ENCODE measurements at regions not wholly inside any gene's neighbourhood (a gene's known extent, or its start where the extent isn't known, plus 50 kb on each side); places are given as distances from the start of the nearest gene placed in this dataset.

DNA sequence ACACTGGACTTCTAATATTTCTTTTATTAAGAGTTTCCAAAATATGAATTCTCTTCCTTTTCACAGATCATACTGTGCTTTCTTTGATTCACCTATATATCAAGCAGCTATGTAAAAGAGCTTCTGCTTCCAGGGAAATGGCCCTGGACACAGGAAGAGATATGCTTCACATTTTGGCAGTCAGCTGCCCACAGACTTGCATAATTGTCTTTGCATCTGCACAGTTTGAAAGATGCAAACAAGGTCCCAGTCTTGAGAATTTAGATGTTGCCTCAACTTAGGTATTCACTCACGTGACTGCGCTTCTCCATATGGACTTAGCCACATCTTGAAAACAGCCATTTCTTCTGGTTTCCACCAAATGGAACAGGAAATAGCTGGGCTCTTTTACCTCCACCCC lies 92.3 kb upstream of the POU2AF2 start:
- no peaks in the 10 kb centered on the region for H3K27me3 ChIP-seq (ENCODE audit: control insufficient read depth in 3 of 3, insufficient read depth in 3 of 3, low read length in 3 of 3)
- no peak overlapping the region for H3K27ac ChIP-seq (ENCODE audit: low read depth, low read length)
- no peaks in the 10 kb centered on the region for H3K4me1 ChIP-seq (ENCODE audit: control insufficient read depth in 3 of 3, insufficient read depth in 3 of 3, low read length in 3 of 3)

GRCh38 chr11:111148953-111149352 lies 96.6 kb upstream of the POU2AF2 start:
- Histone ChIP-seq H3K36me3 (ENCODE audit: control insufficient read depth in 3 of 3, insufficient read depth in 3 of 3, low read length in 3 of 3) (no peaks in the 10 kb centered on the region), H3K4me1 (ENCODE audit: control insufficient read depth in 3 of 3, insufficient read depth in 3 of 3, low read length in 3 of 3) (no peaks in the 10 kb centered on the region), H3K27ac (ENCODE audit: low read depth, low read length) (no peak overlapping the region), H3K9me3 (ENCODE audit: control insufficient read depth in 3 of 3, low read length in 3 of 3) (no peaks in the 10 kb centered on the region), H3K4me3 (ENCODE audit: low read length in 3 of 3) (no peak overlapping the region), H3K9ac (ENCODE audit: low read depth in 1 of 3, low read length in 3 of 3) (no peak overlapping the region), H3K27me3 (ENCODE audit: control insufficient read depth in 3 of 3, insufficient read depth in 3 of 3, low read length in 3 of 3) (no peaks in the 10 kb centered on the region)

More for the DNA sequence above, 92.3 kb upstream of the POU2AF2 start:
- Histone ChIP-seq H3K9ac (ENCODE audit: low read depth in 1 of 3, low read length in 3 of 3) (no peak overlapping the region), H3K9me3 (ENCODE audit: control insufficient read depth in 3 of 3, low read length in 3 of 3) (no peaks in the 10 kb centered on the region), H3K4me3 (ENCODE audit: low read length in 3 of 3) (no peak overlapping the region), H3K36me3 (ENCODE audit: control insufficient read depth in 3 of 3, insufficient read depth in 3 of 3, low read length in 3 of 3) (no peaks in the 10 kb centered on the region)

DNA sequence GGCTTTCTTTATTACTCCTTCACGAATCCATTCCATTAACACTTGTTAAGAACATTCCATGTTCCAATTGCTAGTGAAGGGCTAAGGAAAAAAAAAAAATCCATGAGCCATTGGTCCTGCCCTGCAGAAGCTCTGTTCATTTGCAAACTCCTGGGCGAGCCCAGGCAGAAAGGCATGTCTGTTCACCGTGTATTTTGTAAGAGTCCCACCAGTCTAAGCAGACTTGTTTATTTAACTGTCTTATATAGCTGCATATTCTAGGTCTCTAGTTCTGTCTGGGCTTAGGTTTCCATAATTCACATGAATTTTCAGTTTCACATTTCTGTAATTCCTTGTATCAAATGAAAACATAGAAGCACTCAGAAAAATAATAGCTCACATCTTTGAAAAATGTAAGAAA lies 97.4 kb upstream of the POU2AF2 start:
- H3K9ac ChIP-seq (ENCODE audit: low read depth in 1 of 3, low read length in 3 of 3) = no peak overlapping the region
- H3K4me3 ChIP-seq (ENCODE audit: low read length in 3 of 3) = no peak overlapping the region
- H3K27me3 ChIP-seq (ENCODE audit: control insufficient read depth in 3 of 3, insufficient read depth in 3 of 3, low read length in 3 of 3) = no peaks in the 10 kb centered on the region
- H3K27ac ChIP-seq (ENCODE audit: low read depth, low read length) = no peak overlapping the region
- no peaks in the 10 kb centered on the region for H3K36me3 ChIP-seq (ENCODE audit: control insufficient read depth in 3 of 3, insufficient read depth in 3 of 3, low read length in 3 of 3)
- no peaks in the 10 kb centered on the region for H3K9me3 ChIP-seq (ENCODE audit: control insufficient read depth in 3 of 3, low read length in 3 of 3)
- H3K4me1 ChIP-seq (ENCODE audit: control insufficient read depth in 3 of 3, insufficient read depth in 3 of 3, low read length in 3 of 3) = no peaks in the 10 kb centered on the region

- no peak overlapping the region for H3K27ac ChIP-seq (ENCODE audit: low read depth, low read length)
- H3K9me3 ChIP-seq (ENCODE audit: control insufficient read depth in 3 of 3, low read length in 3 of 3) = no peaks in the 10 kb centered on the region
- H3K4me1 ChIP-seq (ENCODE audit: control insufficient read depth in 3 of 3, insufficient read depth in 3 of 3, low read length in 3 of 3) = no peaks in the 10 kb centered on the region
- no peak overlapping the region for H3K9ac ChIP-seq (ENCODE audit: low read depth in 1 of 3, low read length in 3 of 3)
- no peaks in the 10 kb centered on the region for H3K27me3 ChIP-seq (ENCODE audit: control insufficient read depth in 3 of 3, insufficient read depth in 3 of 3, low read length in 3 of 3)
- H3K4me3 ChIP-seq (ENCODE audit: low read length in 3 of 3) = no peak overlapping the region
- H3K36me3 ChIP-seq (ENCODE audit: control insufficient read depth in 3 of 3, insufficient read depth in 3 of 3, low read length in 3 of 3) = no peaks in the 10 kb centered on the region
These were observed 107.7 kb upstream of the POU2AF2 start for GRCh38 chr11:111137846-111138245.

DNA sequence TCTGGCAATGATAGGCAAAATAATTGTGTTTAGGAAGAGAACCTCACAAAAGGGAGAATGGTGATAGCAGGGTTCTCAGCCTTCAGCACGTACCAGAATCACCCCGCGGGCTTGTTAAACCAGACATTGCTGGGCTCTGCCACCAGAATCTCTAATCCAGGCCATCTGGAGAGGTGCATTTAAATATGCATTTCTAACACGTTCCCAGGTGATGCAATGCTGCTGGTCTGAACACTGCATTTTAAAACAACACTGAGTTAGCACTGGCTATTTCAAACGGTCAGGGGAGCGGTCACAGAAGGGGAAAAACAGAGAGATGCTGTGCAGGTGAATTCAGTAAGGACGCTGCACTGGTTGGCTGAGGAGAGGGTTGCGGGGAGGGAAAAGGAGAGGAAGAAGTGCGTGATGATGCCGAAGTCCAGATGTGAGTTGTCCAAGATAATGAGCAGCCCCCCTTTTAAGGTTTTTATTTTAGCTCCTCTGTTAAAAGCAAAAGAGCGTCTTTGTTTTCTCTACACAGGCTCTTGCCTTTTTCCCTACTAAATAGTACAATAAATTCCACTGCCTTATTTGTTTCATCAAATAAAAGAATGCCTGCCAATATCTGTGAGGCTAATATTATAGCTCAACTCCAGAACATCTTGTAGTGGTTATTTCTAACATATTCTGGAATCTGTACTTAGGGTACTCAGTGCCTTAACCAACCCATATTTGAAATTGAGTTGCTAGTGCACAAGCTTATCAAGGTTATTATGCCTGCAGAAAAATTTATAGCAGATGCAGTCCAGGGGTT lies 109.6 kb upstream of the POU2AF2 start:
- no peaks in the 10 kb centered on the region for H3K9me3 ChIP-seq (ENCODE audit: control insufficient read depth in 3 of 3, low read length in 3 of 3)
- no peak overlapping the region for H3K4me3 ChIP-seq (ENCODE audit: low read length in 3 of 3)
- H3K4me1 ChIP-seq (ENCODE audit: control insufficient read depth in 3 of 3, insufficient read depth in 3 of 3, low read length in 3 of 3) = no peaks in the 10 kb centered on the region
- no peaks in the 10 kb centered on the region for H3K27me3 ChIP-seq (ENCODE audit: control insufficient read depth in 3 of 3, insufficient read depth in 3 of 3, low read length in 3 of 3)
- H3K36me3 ChIP-seq (ENCODE audit: control insufficient read depth in 3 of 3, insufficient read depth in 3 of 3, low read length in 3 of 3) = no peaks in the 10 kb centered on the region
- no peak overlapping the region for H3K27ac ChIP-seq (ENCODE audit: low read depth, low read length)
- no peak overlapping the region for H3K9ac ChIP-seq (ENCODE audit: low read depth in 1 of 3, low read length in 3 of 3)

GRCh38 chr11:111135101-111135500 lies 110.4 kb upstream of the POU2AF2 start:
- Histone ChIP-seq H3K9me3 (ENCODE audit: control insufficient read depth in 3 of 3, low read length in 3 of 3) (no peaks in the 10 kb centered on the region), H3K4me1 (ENCODE audit: control insufficient read depth in 3 of 3, insufficient read depth in 3 of 3, low read length in 3 of 3) (no peaks in the 10 kb centered on the region), H3K27ac (ENCODE audit: low read depth, low read length) (no peak overlapping the region), H3K4me3 (ENCODE audit: low read length in 3 of 3) (no peak overlapping the region), H3K9ac (ENCODE audit: low read depth in 1 of 3, low read length in 3 of 3) (no peak overlapping the region), H3K36me3 (ENCODE audit: control insufficient read depth in 3 of 3, insufficient read depth in 3 of 3, low read length in 3 of 3) (no peaks in the 10 kb centered on the region), H3K27me3 (ENCODE audit: control insufficient read depth in 3 of 3, insufficient read depth in 3 of 3, low read length in 3 of 3) (no peaks in the 10 kb centered on the region)

- no peak overlapping the region for H3K27ac ChIP-seq (ENCODE audit: low read depth, low read length)
- no peaks in the 10 kb centered on the region for H3K36me3 ChIP-seq (ENCODE audit: control insufficient read depth in 3 of 3, insufficient read depth in 3 of 3, low read length in 3 of 3)
- no peak overlapping the region for H3K9ac ChIP-seq (ENCODE audit: low read depth in 1 of 3, low read length in 3 of 3)
- H3K4me1 ChIP-seq (ENCODE audit: control insufficient read depth in 3 of 3, insufficient read depth in 3 of 3, low read length in 3 of 3) = peaks cover 0 to 9% (median 3%) of the 10 kb centered on the region in 3 donors
- no peak overlapping the region for H3K4me3 ChIP-seq (ENCODE audit: low read length in 3 of 3)
- no peaks in the 10 kb centered on the region for H3K9me3 ChIP-seq (ENCODE audit: control insufficient read depth in 3 of 3, low read length in 3 of 3)
- no peaks in the 10 kb centered on the region for H3K27me3 ChIP-seq (ENCODE audit: control insufficient read depth in 3 of 3, insufficient read depth in 3 of 3, low read length in 3 of 3)
These were observed 117.3 kb upstream of the POU2AF2 start for GRCh38 chr11:111128076-111128870.

GRCh38 chr11:111124724-111125123 lies 120.8 kb upstream of the POU2AF2 start:
- Histone ChIP-seq H3K27me3 (ENCODE audit: control insufficient read depth in 3 of 3, insufficient read depth in 3 of 3, low read length in 3 of 3) (no peaks in the 10 kb centered on the region), H3K27ac (ENCODE audit: low read depth, low read length) (no peak overlapping the region), H3K4me3 (ENCODE audit: low read length in 3 of 3) (no peak overlapping the region), H3K9me3 (ENCODE audit: control insufficient read depth in 3 of 3, low read length in 3 of 3) (no peaks in the 10 kb centered on the region), H3K36me3 (ENCODE audit: control insufficient read depth in 3 of 3, insufficient read depth in 3 of 3, low read length in 3 of 3) (no peaks in the 10 kb centered on the region), H3K4me1 (ENCODE audit: control insufficient read depth in 3 of 3, insufficient read depth in 3 of 3, low read length in 3 of 3) (peaks cover 0 to 13% (median 3%) of the 10 kb centered on the region in 3 donors), H3K9ac (ENCODE audit: low read depth in 1 of 3, low read length in 3 of 3) (no peak overlapping the region)

DNA sequence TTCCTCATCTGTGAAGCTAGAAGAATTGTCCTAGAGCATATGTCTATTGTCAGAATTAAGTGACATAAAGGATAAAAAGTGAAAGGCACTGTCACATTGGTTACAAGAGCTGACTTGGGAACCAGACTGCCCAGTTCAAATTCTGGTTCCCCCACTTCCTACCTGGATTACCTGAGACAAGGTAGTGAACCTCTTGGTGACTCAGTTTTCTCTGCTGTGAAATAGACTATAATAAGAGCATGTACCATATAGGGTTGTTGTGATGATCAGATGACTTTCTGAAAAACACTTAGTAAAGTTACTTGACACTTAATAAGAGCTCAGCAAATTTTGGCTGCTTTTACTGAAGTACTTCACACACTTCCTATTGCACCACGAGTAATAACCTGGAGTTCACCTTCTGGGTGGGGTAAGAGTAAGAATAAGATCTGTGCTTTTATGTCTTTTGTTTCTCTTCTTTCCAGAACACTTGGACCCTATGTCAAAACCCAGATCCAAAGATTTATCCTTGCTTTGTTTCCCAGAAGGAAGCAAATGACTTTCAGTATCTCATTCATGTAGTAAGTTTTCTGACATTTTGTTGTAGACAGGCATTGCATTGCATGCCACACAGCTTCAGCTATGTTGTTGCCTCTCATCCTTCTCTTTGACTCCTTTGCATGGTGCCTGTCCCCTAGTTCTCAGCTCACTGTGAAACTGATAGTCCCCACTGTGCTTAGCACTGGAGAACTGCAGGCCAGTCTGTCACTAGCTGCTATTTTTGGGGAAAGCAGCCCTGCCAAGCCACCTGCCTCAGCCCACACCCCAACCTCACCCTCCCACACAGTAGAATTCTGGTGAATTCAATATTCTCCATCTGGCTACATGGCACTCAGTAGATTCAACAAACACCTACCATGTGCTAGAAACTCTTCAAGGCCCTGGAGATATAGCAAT lies 121.8 kb upstream of the POU2AF2 start:
- H3K4me1 ChIP-seq (ENCODE audit: control insufficient read depth in 3 of 3, insufficient read depth in 3 of 3, low read length in 3 of 3) = peaks cover 0 to 13% (median 3%) of the 10 kb centered on the region in 3 donors
- H3K36me3 ChIP-seq (ENCODE audit: control insufficient read depth in 3 of 3, insufficient read depth in 3 of 3, low read length in 3 of 3) = no peaks in the 10 kb centered on the region
- no peaks in the 10 kb centered on the region for H3K27me3 ChIP-seq (ENCODE audit: control insufficient read depth in 3 of 3, insufficient read depth in 3 of 3, low read length in 3 of 3)
- no peaks in the 10 kb centered on the region for H3K9me3 ChIP-seq (ENCODE audit: control insufficient read depth in 3 of 3, low read length in 3 of 3)
- no peak overlapping the region for H3K4me3 ChIP-seq (ENCODE audit: low read length in 3 of 3)
- H3K27ac ChIP-seq (ENCODE audit: low read depth, low read length) = no peak overlapping the region
- H3K9ac ChIP-seq (ENCODE audit: low read depth in 1 of 3, low read length in 3 of 3) = no peak overlapping the region
